OCI-LY1 (cell line): ENCODE measurements at regions not wholly inside any gene's neighbourhood (a gene's known extent, or its start where the extent isn't known, plus 50 kb on each side); places are given as distances from the start of the nearest gene placed in this dataset.

Source experiments
- H2AFZ ChIP-seq: fragments of 200-600 bp; sonication (generic), shearing (Covaris generic); 2 replicates; pipeline ENCODE4 v1.6.0; 2014; ENCODE audit warnings: antibody characterized with exemption, mild to moderate bottlenecking, low read length
- H3F3A ChIP-seq: fragments of 200-600 bp; sonication (generic), shearing (Covaris generic); 2 replicates; pipeline ENCODE4 v1.6.0; 2014; ENCODE audit warnings: mild to moderate bottlenecking, antibody characterized with exemption, low read length, moderate library complexity; ENCODE audit not compliant: insufficient read depth
- H3K27ac ChIP-seq: fragments of 200-600 bp; sonication (generic); 2 replicates; pipeline ENCODE4 v1.5.1; 2014; ENCODE audit warnings: low read length, mixed run types, mild to moderate bottlenecking, low read depth; ENCODE audit not compliant: poor library complexity, severe bottlenecking
- H3K27me3 ChIP-seq: fragments of 200-600 bp; sonication (generic); 2 replicates; pipeline ENCODE4 v1.6.0; 2014; ENCODE audit warnings: antibody characterized with exemption, mild to moderate bottlenecking, low read length, moderate library complexity; ENCODE audit not compliant: insufficient read depth
- H3K36me3 ChIP-seq: fragments of 200-600 bp; sonication (generic); 2 replicates; pipeline ENCODE4 v1.6.1; 2014; ENCODE audit warnings: mild to moderate bottlenecking, antibody characterized with exemption, low read length, moderate library complexity, mixed read lengths; ENCODE audit not compliant: insufficient read depth
- H3K4me1 ChIP-seq: fragments of 200-600 bp; sonication (generic); 2 replicates; pipeline ENCODE4 v1.5.1; 2014; ENCODE audit warnings: mild to moderate bottlenecking, low read length, moderate library complexity; ENCODE audit not compliant: insufficient read depth, severe bottlenecking
- H3K4me2 ChIP-seq: fragments of 200-600 bp; sonication (generic), shearing (Covaris generic); 2 replicates; pipeline ENCODE4 v1.6.1; 2014; ENCODE audit warnings: low read length
- H3K4me3 ChIP-seq: fragments of 200-600 bp; sonication (generic); 2 replicates; pipeline ENCODE4 v1.5.1; 2014; ENCODE audit warnings: low read length, low read depth, mild to moderate bottlenecking, mixed read lengths; ENCODE audit not compliant: poor library complexity, severe bottlenecking
- H3K79me2 ChIP-seq: fragments of 200-600 bp; shearing (Covaris generic); 2 replicates; pipeline ENCODE4 v1.6.1; 2016; ENCODE audit warnings: mixed run types, low read length, mixed read lengths; ENCODE audit not compliant: insufficient read depth
- H3K9ac ChIP-seq: fragments of 200-600 bp; sonication (generic), shearing (Covaris generic); 2 replicates; pipeline ENCODE4 v1.6.1; 2014; ENCODE audit warnings: mild to moderate bottlenecking, low read length, mixed read lengths
- H3K9me2 ChIP-seq: fragments of 200-600 bp; sonication (generic), shearing (Covaris generic); 2 replicates; pipeline ENCODE4 v1.6.1; 2014; ENCODE audit warnings: low read depth, mild to moderate bottlenecking, low read length, mixed read lengths
- H3K9me3 ChIP-seq: fragments of 200-600 bp; shearing (Covaris generic); 2 replicates; pipeline ENCODE4 v1.6.1; 2014; ENCODE audit warnings: low read length, mixed read lengths
- H4K20me1 ChIP-seq: fragments of 200-600 bp; sonication (generic), shearing (Covaris generic); 2 replicates; pipeline ENCODE4 v1.6.0; 2016; ENCODE audit warnings: mild to moderate bottlenecking, low read length; ENCODE audit not compliant: insufficient read depth
- EZH2 ChIP-seq: fragments of 200-600 bp; sonication (generic), shearing (Covaris generic); IDR thresholded peaks from 2 replicates; pipeline ENCODE4 v1.8.0; 2017; ENCODE audit warnings: borderline replicate concordance, mixed run types, mild to moderate bottlenecking, antibody characterized with exemption, low read length, moderate library complexity, mixed read lengths
- TF ChIP-seq, protein P1 (sequence below): fragments of 200-600 bp; sonication (generic), shearing (Covaris generic); IDR thresholded peaks from 2 replicates; pipeline ENCODE4 v1.5.1; 2017; ENCODE audit warnings: mild to moderate bottlenecking, antibody characterized with exemption, low read length, moderate library complexity, mixed read lengths

DNA sequence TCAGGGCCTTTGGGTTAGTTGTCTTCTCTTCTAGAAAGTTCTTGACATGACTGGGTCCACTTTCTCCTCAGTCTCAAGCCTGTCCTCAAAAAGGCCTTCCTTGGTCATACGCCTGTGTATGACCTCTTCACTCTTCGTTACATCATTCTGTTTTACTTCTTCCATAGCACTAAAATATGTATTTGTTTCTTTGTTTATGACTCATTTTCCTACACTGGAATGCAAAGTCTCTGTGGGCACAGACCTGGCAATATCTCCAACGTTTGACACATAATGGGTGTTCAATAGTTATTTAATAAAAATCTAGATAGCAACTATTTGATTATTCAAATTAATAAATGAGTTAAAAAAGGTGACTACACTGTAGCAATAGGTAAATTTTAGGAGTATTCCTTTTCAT, 85.1 kb downstream of the YIPF5 start:
- Histone ChIP-seq H3K4me2 (no peak overlapping the region), H2AFZ (no peak overlapping the region), H3K4me3 (no peak overlapping the region), H3K9me2 (no peaks in the 10 kb centered on the region), H3F3A (no peaks in the 10 kb centered on the region), H3K9me3 (no peaks in the 10 kb centered on the region), H3K27ac (no peak overlapping the region), H3K79me2 (no peaks in the 10 kb centered on the region), H3K27me3 (no peaks in the 10 kb centered on the region), H4K20me1 (no peaks in the 10 kb centered on the region), H3K9ac (no peak overlapping the region), H3K36me3 (no peaks in the 10 kb centered on the region), H3K4me1 (no peaks in the 10 kb centered on the region)
- TF ChIP-seq, protein P1, sequence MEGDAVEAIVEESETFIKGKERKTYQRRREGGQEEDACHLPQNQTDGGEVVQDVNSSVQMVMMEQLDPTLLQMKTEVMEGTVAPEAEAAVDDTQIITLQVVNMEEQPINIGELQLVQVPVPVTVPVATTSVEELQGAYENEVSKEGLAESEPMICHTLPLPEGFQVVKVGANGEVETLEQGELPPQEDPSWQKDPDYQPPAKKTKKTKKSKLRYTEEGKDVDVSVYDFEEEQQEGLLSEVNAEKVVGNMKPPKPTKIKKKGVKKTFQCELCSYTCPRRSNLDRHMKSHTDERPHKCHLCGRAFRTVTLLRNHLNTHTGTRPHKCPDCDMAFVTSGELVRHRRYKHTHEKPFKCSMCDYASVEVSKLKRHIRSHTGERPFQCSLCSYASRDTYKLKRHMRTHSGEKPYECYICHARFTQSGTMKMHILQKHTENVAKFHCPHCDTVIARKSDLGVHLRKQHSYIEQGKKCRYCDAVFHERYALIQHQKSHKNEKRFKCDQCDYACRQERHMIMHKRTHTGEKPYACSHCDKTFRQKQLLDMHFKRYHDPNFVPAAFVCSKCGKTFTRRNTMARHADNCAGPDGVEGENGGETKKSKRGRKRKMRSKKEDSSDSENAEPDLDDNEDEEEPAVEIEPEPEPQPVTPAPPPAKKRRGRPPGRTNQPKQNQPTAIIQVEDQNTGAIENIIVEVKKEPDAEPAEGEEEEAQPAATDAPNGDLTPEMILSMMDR = no peak
- no peak for TF ChIP-seq EZH2

GRCh38 chr5:144086295-144086694, 84.2 kb downstream of the YIPF5 start:
- H3K9me3 ChIP-seq = no peaks in the 10 kb centered on the region
- no peaks in the 10 kb centered on the region for H3K27me3 ChIP-seq
- H3K4me3 ChIP-seq = no peak overlapping the region
- no peaks in the 10 kb centered on the region for H3F3A ChIP-seq
- H3K27ac ChIP-seq = no peak overlapping the region
- H2AFZ ChIP-seq = no peak overlapping the region
- no peak overlapping the region for H3K9ac ChIP-seq
- TF ChIP-seq, protein P1 = no peak
- no peak for TF ChIP-seq EZH2
- H3K36me3 ChIP-seq = no peaks in the 10 kb centered on the region
- no peaks in the 10 kb centered on the region for H3K4me1 ChIP-seq
- no peaks in the 10 kb centered on the region for H4K20me1 ChIP-seq
- H3K79me2 ChIP-seq = no peaks in the 10 kb centered on the region
- no peaks in the 10 kb centered on the region for H3K9me2 ChIP-seq
- H3K4me2 ChIP-seq = no peak overlapping the region

- Histone ChIP-seq H3K27ac (no peak overlapping the region), H3F3A (no peaks in the 10 kb centered on the region), H3K9ac (no peak overlapping the region), H3K79me2 (no peaks in the 10 kb centered on the region), H3K4me1 (no peaks in the 10 kb centered on the region), H3K9me3 (no peaks in the 10 kb centered on the region), H3K4me3 (no peak overlapping the region), H2AFZ (no peak overlapping the region), H3K27me3 (no peaks in the 10 kb centered on the region), H3K36me3 (no peaks in the 10 kb centered on the region), H3K9me2 (no peaks in the 10 kb centered on the region), H3K4me2 (no peak overlapping the region), H4K20me1 (no peaks in the 10 kb centered on the region)
- TF ChIP-seq, protein P1 = no peak
- no peak for TF ChIP-seq EZH2
These were observed 82.9 kb downstream of the YIPF5 start for GRCh38 chr5:144087576-144087975.
